Thyroid gland (tissue), 4 donors: ENCODE measurements at regions not wholly inside any gene's neighbourhood (a gene's known extent, or its start where the extent isn't known, plus 50 kb on each side); places are given as distances from the start of the nearest gene placed in this dataset.

Experiments
- POLR2A ChIP-seq, 2 donors: fragments of 450-650 bp; IDR thresholded peaks; one replicate each; pipeline ENCODE4 v1.6.1; 2017; ENCODE audit warnings: antibody characterized with exemption in 2 of 2, mild to moderate bottlenecking in 2 of 2, moderate library complexity in 1 of 2
- TF ChIP-seq, protein P1 (sequence below), 6 experiments: fragments of 200-600 bp in 3 of 6; fragments of 450-650 bp in 3 of 6; sonication (generic) in 3 of 6; IDR thresholded peaks; one replicate each; pipeline ENCODE4 v1.5.1; 2016 to 2019; ENCODE audit warnings: antibody characterized with exemption in 6 of 6, mild to moderate bottlenecking in 2 of 6, inconsistent platforms in 1 of 6, moderate library complexity in 1 of 6

- TF ChIP-seq, protein P1, sequence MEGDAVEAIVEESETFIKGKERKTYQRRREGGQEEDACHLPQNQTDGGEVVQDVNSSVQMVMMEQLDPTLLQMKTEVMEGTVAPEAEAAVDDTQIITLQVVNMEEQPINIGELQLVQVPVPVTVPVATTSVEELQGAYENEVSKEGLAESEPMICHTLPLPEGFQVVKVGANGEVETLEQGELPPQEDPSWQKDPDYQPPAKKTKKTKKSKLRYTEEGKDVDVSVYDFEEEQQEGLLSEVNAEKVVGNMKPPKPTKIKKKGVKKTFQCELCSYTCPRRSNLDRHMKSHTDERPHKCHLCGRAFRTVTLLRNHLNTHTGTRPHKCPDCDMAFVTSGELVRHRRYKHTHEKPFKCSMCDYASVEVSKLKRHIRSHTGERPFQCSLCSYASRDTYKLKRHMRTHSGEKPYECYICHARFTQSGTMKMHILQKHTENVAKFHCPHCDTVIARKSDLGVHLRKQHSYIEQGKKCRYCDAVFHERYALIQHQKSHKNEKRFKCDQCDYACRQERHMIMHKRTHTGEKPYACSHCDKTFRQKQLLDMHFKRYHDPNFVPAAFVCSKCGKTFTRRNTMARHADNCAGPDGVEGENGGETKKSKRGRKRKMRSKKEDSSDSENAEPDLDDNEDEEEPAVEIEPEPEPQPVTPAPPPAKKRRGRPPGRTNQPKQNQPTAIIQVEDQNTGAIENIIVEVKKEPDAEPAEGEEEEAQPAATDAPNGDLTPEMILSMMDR (IDR thresholded peaks at IDR 0.05): no peak
- no peak for TF ChIP-seq POLR2A (IDR thresholded peaks at IDR 0.05)
These were observed 324.1 kb downstream of the C11orf87 start for GRCh38 chr11:109745996-109746625.
